Progenitor cell of endocrine pancreas (in vitro differentiated cells): ENCODE measurements at regions not wholly inside any gene's neighbourhood (a gene's known extent, or its start where the extent isn't known, plus 50 kb on each side); places are given as distances from the start of the nearest gene placed in this dataset.
"Not testable (repeated sequence)": the region's sequence is repeated elsewhere in the genome, so short reads cannot be mapped to it uniquely, and the experiment has no call there.

ENCODE experiments used
- DNase-seq: peaks from one replicate; pipeline ENCODE4 v3.0.0; 2021; ENCODE audit warnings: low spot score; ENCODE audit not compliant: unreplicated experiment
- H3K27ac Mint-ChIP-seq: 2 replicates; pipeline ENCODE4 v1.8.0; 2021; ENCODE audit warnings: mild to moderate bottlenecking, moderate library complexity, mixed read lengths
- H3K27me3 Mint-ChIP-seq: 2 replicates; pipeline ENCODE4 v1.8.0; 2021; ENCODE audit warnings: mixed read lengths
- H3K36me3 Mint-ChIP-seq: 2 replicates; pipeline ENCODE4 v1.8.0; 2022; ENCODE audit warnings: mixed read lengths; ENCODE audit not compliant: insufficient read depth
- H3K4me1 Mint-ChIP-seq: 2 replicates; pipeline ENCODE4 v1.8.0; 2021; ENCODE audit warnings: low read depth, mixed read lengths
- H3K4me3 Mint-ChIP-seq: 2 replicates; pipeline ENCODE4 v1.8.0; 2021; ENCODE audit warnings: low read depth, mild to moderate bottlenecking, moderate library complexity, mixed read lengths
- H3K9me3 Mint-ChIP-seq: 2 replicates; pipeline ENCODE4 v1.8.0; 2021; ENCODE audit warnings: low read depth, mixed read lengths
- TF ChIP-seq, protein P1 (sequence below): fragments of 200-600 bp; sonication (generic); IDR thresholded peaks from one replicate; pipeline ENCODE4 v1.5.0; 2021; ENCODE audit warnings: antibody characterized with exemption, mild to moderate bottlenecking; ENCODE audit not compliant: unreplicated experiment

DNA sequence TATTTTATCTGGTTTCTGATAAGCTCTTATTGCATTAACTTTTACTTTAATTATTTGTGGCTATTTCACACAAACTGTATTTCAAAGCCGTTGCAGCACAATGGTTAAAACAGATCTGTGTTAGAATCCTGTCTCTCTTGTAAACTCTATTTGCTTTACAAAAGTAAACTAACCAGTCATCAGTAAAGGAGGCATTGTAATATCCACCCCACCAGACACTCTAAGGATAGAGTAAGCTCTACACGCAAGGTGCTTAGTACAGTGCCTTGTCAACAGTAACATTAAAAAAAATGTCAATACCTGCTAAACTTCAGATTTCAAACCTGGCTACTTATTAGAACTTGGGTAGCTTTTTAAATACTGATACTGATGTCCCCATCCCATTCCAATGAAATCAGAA is 228.4 kb downstream of the RCHY1 start:
- Mint-ChIP-seq H3K4me1 (peaks cover 19% of the 10 kb centered on the region), H3K36me3 (no peaks in the 10 kb centered on the region), H3K9me3 (no peaks in the 10 kb centered on the region), H3K27ac (no peak overlapping the region), H3K4me3 (no peak overlapping the region), H3K27me3 (no peaks in the 10 kb centered on the region)
- TF ChIP-seq, protein P1, sequence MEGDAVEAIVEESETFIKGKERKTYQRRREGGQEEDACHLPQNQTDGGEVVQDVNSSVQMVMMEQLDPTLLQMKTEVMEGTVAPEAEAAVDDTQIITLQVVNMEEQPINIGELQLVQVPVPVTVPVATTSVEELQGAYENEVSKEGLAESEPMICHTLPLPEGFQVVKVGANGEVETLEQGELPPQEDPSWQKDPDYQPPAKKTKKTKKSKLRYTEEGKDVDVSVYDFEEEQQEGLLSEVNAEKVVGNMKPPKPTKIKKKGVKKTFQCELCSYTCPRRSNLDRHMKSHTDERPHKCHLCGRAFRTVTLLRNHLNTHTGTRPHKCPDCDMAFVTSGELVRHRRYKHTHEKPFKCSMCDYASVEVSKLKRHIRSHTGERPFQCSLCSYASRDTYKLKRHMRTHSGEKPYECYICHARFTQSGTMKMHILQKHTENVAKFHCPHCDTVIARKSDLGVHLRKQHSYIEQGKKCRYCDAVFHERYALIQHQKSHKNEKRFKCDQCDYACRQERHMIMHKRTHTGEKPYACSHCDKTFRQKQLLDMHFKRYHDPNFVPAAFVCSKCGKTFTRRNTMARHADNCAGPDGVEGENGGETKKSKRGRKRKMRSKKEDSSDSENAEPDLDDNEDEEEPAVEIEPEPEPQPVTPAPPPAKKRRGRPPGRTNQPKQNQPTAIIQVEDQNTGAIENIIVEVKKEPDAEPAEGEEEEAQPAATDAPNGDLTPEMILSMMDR, result no peak
- no peak for DNase-seq

DNA sequence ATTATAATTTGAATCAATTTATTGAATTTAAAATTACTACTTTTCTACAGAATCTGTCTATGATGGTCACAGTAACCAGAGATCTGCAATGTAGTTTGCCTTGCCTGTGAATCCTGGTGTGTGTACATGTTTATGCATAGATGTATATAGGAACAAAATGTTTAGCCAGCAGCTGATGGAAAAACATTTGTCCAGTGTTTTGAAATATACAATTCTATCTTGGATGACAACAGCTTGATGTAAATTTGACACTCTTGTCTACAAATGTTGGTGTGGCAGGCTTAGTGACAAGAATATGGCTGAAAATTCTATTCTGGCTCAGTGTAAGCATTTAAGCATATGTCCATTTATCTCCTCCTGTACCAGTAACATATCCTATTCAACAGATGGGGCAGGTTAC is 229.4 kb downstream of the RCHY1 start:
- Mint-ChIP-seq H3K9me3 (peaks cover 2% of the 10 kb centered on the region), H3K4me3 (no peak overlapping the region), H3K4me1 (peaks cover 19% of the 10 kb centered on the region), H3K27ac (no peak overlapping the region), H3K36me3 (no peaks in the 10 kb centered on the region), H3K27me3 (no peaks in the 10 kb centered on the region)
- TF ChIP-seq, protein P1, result no peak
- DNase-seq, result no peak

DNA sequence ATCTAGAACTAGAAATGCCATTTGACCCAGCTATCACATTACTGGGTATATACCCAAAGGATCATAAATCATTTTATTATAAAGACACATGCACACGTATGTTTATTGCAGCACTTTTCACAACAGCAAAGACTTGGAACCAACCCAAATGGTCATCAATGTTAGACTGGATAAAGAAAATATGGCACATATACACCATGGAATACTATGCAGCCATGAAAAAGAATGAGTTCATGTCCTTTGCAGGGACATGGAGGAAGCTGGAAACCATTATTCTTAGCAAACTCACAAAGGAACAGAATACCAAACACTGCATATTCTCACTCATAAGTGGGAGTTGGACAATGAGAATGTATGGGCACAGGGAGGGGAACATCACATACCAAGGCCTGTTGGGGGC is 233.7 kb downstream of the RCHY1 start:
- peaks cover 29% of the 10 kb centered on the region for H3K9me3 Mint-ChIP-seq
- H3K36me3 Mint-ChIP-seq, H3K4me1 Mint-ChIP-seq, H3K27ac Mint-ChIP-seq, H3K27me3 Mint-ChIP-seq, DNase-seq, H3K4me3 Mint-ChIP-seq: not testable (repeated sequence)

DNA sequence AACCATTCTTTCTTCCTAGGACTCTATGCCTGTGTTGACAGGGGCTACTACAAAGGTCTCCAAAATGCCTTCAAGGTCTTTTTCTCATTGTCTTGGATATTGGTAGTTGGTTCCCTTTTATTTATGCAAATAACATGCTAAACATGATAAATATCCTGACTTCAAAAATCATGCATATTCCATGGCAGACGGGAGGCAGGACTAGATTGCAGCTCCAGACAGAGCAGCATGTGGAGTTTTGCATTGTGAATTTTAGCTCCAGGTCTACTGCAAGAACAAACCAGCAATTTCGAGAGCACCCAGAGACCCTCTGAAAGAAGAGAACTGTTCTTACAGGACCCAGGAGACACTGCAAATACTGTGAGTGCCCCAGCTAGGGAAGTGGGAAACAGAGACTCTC is 254.9 kb downstream of the RCHY1 start:
- Mint-ChIP-seq H3K27me3 (no peaks in the 10 kb centered on the region), H3K9me3 (peaks cover 5% of the 10 kb centered on the region), H3K4me3 (no peak overlapping the region), H3K36me3 (no peaks in the 10 kb centered on the region), H3K4me1 (no peaks in the 10 kb centered on the region), H3K27ac (no peak overlapping the region)
- TF ChIP-seq, protein P1, result no peak
- no peak for DNase-seq

DNA sequence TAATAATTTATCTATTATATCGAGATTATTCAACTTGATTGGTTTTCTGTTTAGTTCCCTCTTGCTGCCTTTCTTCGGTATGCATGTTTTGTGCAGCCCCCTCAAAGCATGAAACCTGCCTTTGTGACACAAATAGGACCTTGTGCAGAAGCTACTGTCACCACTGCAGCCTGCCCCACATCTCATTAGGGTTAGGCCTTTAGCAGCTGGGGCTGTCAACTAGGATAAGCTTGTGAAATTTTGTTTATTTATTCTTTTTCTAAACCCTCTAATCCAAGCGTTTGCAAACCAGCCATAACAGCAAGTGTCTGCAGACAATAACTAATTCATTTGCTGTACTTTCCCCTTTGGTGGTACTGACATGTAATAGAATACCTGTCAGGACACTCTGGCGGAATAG is 258.9 kb downstream of the RCHY1 start:
- no peaks in the 10 kb centered on the region for H3K4me1 Mint-ChIP-seq
- no peak overlapping the region for H3K4me3 Mint-ChIP-seq
- DNase-seq, result no peak
- H3K27ac Mint-ChIP-seq, result no peak overlapping the region
- no peaks in the 10 kb centered on the region for H3K9me3 Mint-ChIP-seq
- no peaks in the 10 kb centered on the region for H3K27me3 Mint-ChIP-seq
- H3K36me3 Mint-ChIP-seq, result no peaks in the 10 kb centered on the region
- TF ChIP-seq, protein P1, result no peak

DNA sequence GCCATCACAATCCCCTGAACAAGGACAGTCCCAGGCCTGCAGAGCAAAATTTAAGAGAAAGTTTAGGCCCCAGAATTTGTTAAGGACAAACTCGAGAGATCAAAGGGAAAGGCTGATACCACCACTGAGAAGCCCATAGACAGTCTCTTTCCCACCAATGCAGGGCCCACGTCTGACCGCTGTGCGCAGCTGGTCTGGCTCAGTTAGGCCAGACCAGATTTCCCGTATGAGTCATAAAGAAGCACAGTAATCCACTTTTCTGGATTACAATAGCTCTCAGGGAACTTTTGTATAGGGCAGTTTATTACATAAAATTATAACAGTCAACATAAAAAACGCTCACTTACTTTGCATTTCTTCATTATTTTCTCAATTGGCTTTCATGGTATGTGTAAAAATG is 259.5 kb downstream of the RCHY1 start:
- no peak overlapping the region for H3K27ac Mint-ChIP-seq
- no peak overlapping the region for H3K4me3 Mint-ChIP-seq
- no peaks in the 10 kb centered on the region for H3K9me3 Mint-ChIP-seq
- TF ChIP-seq, protein P1, result no peak
- no peaks in the 10 kb centered on the region for H3K27me3 Mint-ChIP-seq
- peaks cover 1% of the 10 kb centered on the region for H3K4me1 Mint-ChIP-seq
- H3K36me3 Mint-ChIP-seq, result no peaks in the 10 kb centered on the region
- no peak for DNase-seq

DNA sequence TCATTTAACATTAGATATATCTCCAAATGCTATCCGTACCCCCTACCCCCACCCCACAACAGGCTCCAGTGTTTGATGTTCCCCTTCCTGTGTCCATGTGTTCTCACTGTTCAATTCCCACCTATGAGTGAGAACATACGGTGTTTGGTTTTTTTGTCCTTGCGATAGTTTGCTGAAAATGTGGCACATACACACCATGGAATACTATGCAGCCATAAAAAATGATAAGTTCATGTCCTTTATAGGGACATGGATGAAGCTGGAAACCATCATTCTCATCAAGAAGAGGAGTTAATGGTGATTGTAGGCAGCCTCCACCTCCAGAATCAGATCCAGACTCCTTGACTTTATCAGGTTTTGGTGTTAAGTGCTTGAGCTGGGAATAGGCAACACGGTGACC is 261.1 kb downstream of the RCHY1 start:
- peaks cover 14% of the 10 kb centered on the region for H3K4me1 Mint-ChIP-seq
- not testable (repeated sequence) for DNase-seq, H3K27ac Mint-ChIP-seq, H3K9me3 Mint-ChIP-seq, H3K27me3 Mint-ChIP-seq, H3K4me3 Mint-ChIP-seq, H3K36me3 Mint-ChIP-seq
